ENCODE measurements at regions not wholly inside any gene's neighbourhood (a gene's known extent, or its start where the extent isn't known, plus 50 kb on each side); places are given as distances from the start of the nearest gene placed in this dataset.
A peak's percentile ranks its signal among the peaks of the same experiment; 100 is the strongest.
"Not testable (repeated sequence)": the region's sequence is repeated elsewhere in the genome, so short reads cannot be mapped to it uniquely, and the experiment has no call there.

- intact Hi-C loops (cut with micrococcal nuclease): no loop called here
These were observed 81.9 kb upstream of the SLC30A5 start for GRCh38 chr5:69011910-69012309.

GRCh38 chr5:69013481-69013880 is 80.3 kb upstream of the SLC30A5 start:
- peaks cover 7% of the 10 kb centered on the region for H3K9me3 Mint-ChIP-seq

More at GRCh38 chr5:69011910-69012309, 81.9 kb upstream of the SLC30A5 start:
- peaks cover 7% of the 10 kb centered on the region for H3K9me3 Mint-ChIP-seq
- H3K4me3 Mint-ChIP-seq: no peak overlapping the region
- DNase-seq: no peak
- H3K27me3 Mint-ChIP-seq: peaks cover 31% of the 10 kb centered on the region
- no peak overlapping the region for H3K27ac Mint-ChIP-seq
- no peaks in the 10 kb centered on the region for H3K4me1 Mint-ChIP-seq
- H3K36me3 Mint-ChIP-seq (ENCODE audit: low read depth): no peaks in the 10 kb centered on the region

GRCh38 chr5:69014007-69014406 is 79.8 kb upstream of the SLC30A5 start:
- H3K36me3 Mint-ChIP-seq (ENCODE audit: low read depth); H3K4me3 Mint-ChIP-seq; H3K27ac Mint-ChIP-seq; DNase-seq; H3K4me1 Mint-ChIP-seq; H3K9me3 Mint-ChIP-seq; intact Hi-C loops (cut with micrococcal nuclease): not testable (repeated sequence)
- H3K27me3 Mint-ChIP-seq: peaks cover 18% of the 10 kb centered on the region

More at GRCh38 chr5:69013481-69013880, 80.3 kb upstream of the SLC30A5 start:
- no peaks in the 10 kb centered on the region for H3K4me1 Mint-ChIP-seq
- intact Hi-C loops (cut with micrococcal nuclease): no loop called here
- DNase-seq: no peak
- H3K36me3 Mint-ChIP-seq (ENCODE audit: low read depth): no peaks in the 10 kb centered on the region
- H3K4me3 Mint-ChIP-seq: no peak overlapping the region
- peaks cover 21% of the 10 kb centered on the region for H3K27me3 Mint-ChIP-seq
- H3K27ac Mint-ChIP-seq: no peak overlapping the region

- H3K4me3 Mint-ChIP-seq: no peak overlapping the region
- no peak overlapping the region for H3K27ac Mint-ChIP-seq
- H3K4me1 Mint-ChIP-seq: no peaks in the 10 kb centered on the region
- H3K27me3 Mint-ChIP-seq: peaks cover 11% of the 10 kb centered on the region
- DNase-seq: no peak
- intact Hi-C loops (cut with micrococcal nuclease): no loop called here
- no peaks in the 10 kb centered on the region for H3K36me3 Mint-ChIP-seq (ENCODE audit: low read depth)
- H3K9me3 Mint-ChIP-seq: no peaks in the 10 kb centered on the region
These were observed 74.0 kb upstream of the SLC30A5 start for GRCh38 chr5:69019668-69020375.

- peak; percentile 73 for DNase-seq
- peaks cover 33% of the 10 kb centered on the region for H3K27me3 Mint-ChIP-seq
- no peak overlapping the region for H3K27ac Mint-ChIP-seq
- no peaks in the 10 kb centered on the region for H3K4me1 Mint-ChIP-seq
- H3K36me3 Mint-ChIP-seq (ENCODE audit: low read depth): no peaks in the 10 kb centered on the region
- H3K4me3 Mint-ChIP-seq: no peak overlapping the region
- intact Hi-C loops (cut with micrococcal nuclease): no loop called here
- H3K9me3 Mint-ChIP-seq: no peaks in the 10 kb centered on the region
These were observed 69.6 kb upstream of the SLC30A5 start for GRCh38 chr5:69024241-69024651.

- Mint-ChIP-seq H3K36me3 (ENCODE audit: low read depth) (no peaks in the 10 kb centered on the region), H3K27ac (no peak overlapping the region), H3K9me3 (no peaks in the 10 kb centered on the region), H3K4me1 (no peaks in the 10 kb centered on the region), H3K27me3 (peaks cover 44% of the 10 kb centered on the region), H3K4me3 (no peak overlapping the region)
- no peak for DNase-seq
- intact Hi-C loops (cut with micrococcal nuclease): no loop called here
These were observed 64.5 kb upstream of the SLC30A5 start for GRCh38 chr5:69029292-69029691.

- intact Hi-C loops (cut with micrococcal nuclease): no loop called here
- no peak for DNase-seq
- Mint-ChIP-seq H3K9me3 (no peaks in the 10 kb centered on the region), H3K4me1 (no peaks in the 10 kb centered on the region), H3K36me3 (ENCODE audit: low read depth) (no peaks in the 10 kb centered on the region), H3K27me3 (peaks cover 39% of the 10 kb centered on the region), H3K4me3 (no peak overlapping the region), H3K27ac (no peak overlapping the region)
These were observed 63.3 kb upstream of the SLC30A5 start for GRCh38 chr5:69030358-69031062.

- no peak for DNase-seq
- H3K27ac Mint-ChIP-seq: no peak overlapping the region
- intact Hi-C loops (cut with micrococcal nuclease): no loop called here
- no peaks in the 10 kb centered on the region for H3K36me3 Mint-ChIP-seq (ENCODE audit: low read depth)
- H3K27me3 Mint-ChIP-seq: peaks cover 36% of the 10 kb centered on the region
- H3K9me3 Mint-ChIP-seq: no peaks in the 10 kb centered on the region
- no peak overlapping the region for H3K4me3 Mint-ChIP-seq
- H3K4me1 Mint-ChIP-seq: no peaks in the 10 kb centered on the region
These were observed 61.8 kb upstream of the SLC30A5 start for GRCh38 chr5:69032009-69032408.

- peaks cover 26% of the 10 kb centered on the region for H3K27me3 Mint-ChIP-seq
- H3K4me1 Mint-ChIP-seq: no peaks in the 10 kb centered on the region
- no peak overlapping the region for H3K4me3 Mint-ChIP-seq
- no peak overlapping the region for H3K27ac Mint-ChIP-seq
- no peaks in the 10 kb centered on the region for H3K9me3 Mint-ChIP-seq
- intact Hi-C loops (cut with micrococcal nuclease): no loop called here
- no peak for DNase-seq
- no peaks in the 10 kb centered on the region for H3K36me3 Mint-ChIP-seq (ENCODE audit: low read depth)
These were observed 60.1 kb upstream of the SLC30A5 start for GRCh38 chr5:69033690-69034089.

GRCh38 chr5:69034898-69035297 is 58.9 kb upstream of the SLC30A5 start:
- H3K27ac Mint-ChIP-seq: no peak overlapping the region
- no peak overlapping the region for H3K4me3 Mint-ChIP-seq
- no peaks in the 10 kb centered on the region for H3K9me3 Mint-ChIP-seq
- DNase-seq: no peak
- no peaks in the 10 kb centered on the region for H3K4me1 Mint-ChIP-seq
- intact Hi-C loops (cut with micrococcal nuclease): no loop called here
- H3K36me3 Mint-ChIP-seq (ENCODE audit: low read depth): no peaks in the 10 kb centered on the region
- H3K27me3 Mint-ChIP-seq: peaks cover 21% of the 10 kb centered on the region

GRCh38 chr5:69035665-69036064 is 58.1 kb upstream of the SLC30A5 start:
- Mint-ChIP-seq H3K36me3 (ENCODE audit: low read depth) (no peaks in the 10 kb centered on the region), H3K4me3 (no peak overlapping the region), H3K27me3 (peaks cover 19% of the 10 kb centered on the region), H3K27ac (no peak overlapping the region), H3K9me3 (no peaks in the 10 kb centered on the region), H3K4me1 (no peaks in the 10 kb centered on the region)
- DNase-seq: no peak
- intact Hi-C loops (cut with micrococcal nuclease): no loop called here

- Mint-ChIP-seq H3K36me3 (ENCODE audit: low read depth) (no peaks in the 10 kb centered on the region), H3K9me3 (no peaks in the 10 kb centered on the region), H3K27me3 (peaks cover 6% of the 10 kb centered on the region), H3K4me3 (no peak overlapping the region), H3K27ac (no peak overlapping the region), H3K4me1 (peaks cover 2% of the 10 kb centered on the region)
- intact Hi-C loops (cut with micrococcal nuclease): no loop called here
- no peak for DNase-seq
These were observed 55.3 kb upstream of the SLC30A5 start for GRCh38 chr5:69038539-69038938.

- no peak overlapping the region for H3K4me3 Mint-ChIP-seq
- H3K27ac Mint-ChIP-seq: no peak overlapping the region
- intact Hi-C loops (cut with micrococcal nuclease): no loop called here
- no peaks in the 10 kb centered on the region for H3K36me3 Mint-ChIP-seq (ENCODE audit: low read depth)
- H3K27me3 Mint-ChIP-seq: peaks cover 4% of the 10 kb centered on the region
- H3K9me3 Mint-ChIP-seq: no peaks in the 10 kb centered on the region
- H3K4me1 Mint-ChIP-seq: peaks cover 7% of the 10 kb centered on the region
- no peak for DNase-seq
These were observed 54.0 kb upstream of the SLC30A5 start for GRCh38 chr5:69039829-69040228.

- no peak overlapping the region for H3K27ac Mint-ChIP-seq
- peaks cover 10% of the 10 kb centered on the region for H3K4me1 Mint-ChIP-seq
- no peaks in the 10 kb centered on the region for H3K27me3 Mint-ChIP-seq
- peaks cover 2% of the 10 kb centered on the region for H3K36me3 Mint-ChIP-seq (ENCODE audit: low read depth)
- H3K4me3 Mint-ChIP-seq: no peak overlapping the region
- H3K9me3 Mint-ChIP-seq: no peaks in the 10 kb centered on the region
- intact Hi-C loops (cut with micrococcal nuclease): loop anchor here (1.0 to 2.0 kb wide), 2 partner anchors 50 to 292 kb away; no protein-coding TSS in a partner anchor
- no peak for DNase-seq
These were observed 51.3 kb upstream of the SLC30A5 start for GRCh38 chr5:69042500-69042899.
